H1 (cell line): ENCODE measurements at regions not wholly inside any gene's neighbourhood (a gene's known extent, or its start where the extent isn't known, plus 50 kb on each side); places are given as distances from the start of the nearest gene placed in this dataset.

Experiments
- CTCF ChIA-PET: fragments of 300-600 bp; sonication (Branson Sonifier 250); formaldehyde crosslinking; loops from one replicate; lab custom pipeline; 2021; ENCODE audit not compliant: partially characterized antibody; lab: Charles Lee
- POLR2A ChIA-PET: fragments of 300-600 bp; sonication (Branson Sonifier 250); formaldehyde crosslinking; loops from one replicate; lab custom pipeline; 2021; ENCODE audit warnings: inconsistent platforms; ENCODE audit not compliant: partially characterized antibody; lab: Charles Lee
- DNase-seq, 2 experiments: peaks; one replicate each; pipeline versions ENCODE4 v3.0.0 to v3.0.0-alpha.2; 2010 to 2022; ENCODE audit warnings: low spot score in 2 of 2, low read depth in 1 of 2, mixed read lengths in 1 of 2
- FAIRE-seq: peaks from 2 replicates; lab custom pipeline; 2011; peaks lifted over from hg19 to GRCh38; lab: Jason Lieb, UNC
- H2AFZ ChIP-seq: 2 replicates; pipeline ENCODE4 v1.8.1; 2012; ENCODE audit warnings: low read length, inconsistent platforms
- H2AK5ac ChIP-seq: 2 replicates; pipeline ENCODE4 v1.6.1; 2013; ENCODE audit warnings: low read depth, low read length
- H2BK120ac ChIP-seq: replicated peaks from 2 replicates; pipeline ENCODE3; 2013; ENCODE audit warnings: low read depth, low read length, inconsistent platforms
- H2BK12ac ChIP-seq: 2 replicates; pipeline ENCODE4 v1.6.1; 2013; ENCODE audit warnings: low read depth, low read length
- H2BK15ac ChIP-seq: 2 replicates; pipeline ENCODE4 v1.6.1; 2013; ENCODE audit warnings: low read length
- H2BK20ac ChIP-seq: 2 replicates; pipeline ENCODE4 v1.6.1; 2013; ENCODE audit warnings: low read length
- H2BK5ac ChIP-seq: 2 replicates; pipeline ENCODE4 v1.6.1; 2013; ENCODE audit warnings: low read depth, low read length
- H3K14ac ChIP-seq: 2 replicates; pipeline ENCODE4 v1.6.1; 2013; ENCODE audit warnings: inconsistent platforms; ENCODE audit not compliant: insufficient read length
- H3K18ac ChIP-seq: 2 replicates; pipeline ENCODE4 v1.6.1; 2013; ENCODE audit warnings: low read length; ENCODE audit errors: extremely low read depth
- H3K23ac ChIP-seq: 2 replicates; pipeline ENCODE4 v1.6.1; 2013; ENCODE audit warnings: inconsistent platforms; ENCODE audit not compliant: insufficient read length
- H3K23me2 ChIP-seq: 2 replicates; pipeline ENCODE4 v1.6.1; 2013; ENCODE audit warnings: low read depth, low read length
- H3K27ac ChIP-seq: 2 replicates; pipeline ENCODE4 v1.6.1; 2011; ENCODE audit warnings: low read depth, low read length, inconsistent platforms
- H3K27me3 ChIP-seq, 4 experiments: replicated peaks in 1 of 4; 1 replicate in 1 of 4; 2 replicates in 3 of 4; pipeline versions ENCODE4 v1.6.1 to v1.8.1; 2011 to 2013; ENCODE audit warnings: low read length in 3 of 4, mild to moderate bottlenecking in 3 of 4, inconsistent platforms in 2 of 4, mixed read lengths in 2 of 4, moderate library complexity in 1 of 4; ENCODE audit not compliant: control insufficient read depth in 3 of 4, insufficient read depth in 3 of 4; ENCODE audit errors: extremely low read depth in 1 of 4
- H3K36me3 ChIP-seq, 4 experiments: 2 replicates each; pipeline versions ENCODE4 v1.6.1 to v1.8.1; 2011 to 2013; ENCODE audit warnings: mild to moderate bottlenecking in 4 of 4, low read length in 3 of 4, moderate library complexity in 2 of 4, control low read depth in 1 of 4, inconsistent platforms in 1 of 4; ENCODE audit not compliant: insufficient read depth in 4 of 4, control insufficient read depth in 2 of 4
- H3K4ac ChIP-seq: replicated peaks from 2 replicates; pipeline ENCODE3; 2013; ENCODE audit warnings: low read length, low read depth, mixed read lengths, inconsistent platforms; ENCODE audit not compliant: insufficient read length
- H3K4me1 ChIP-seq, 4 experiments: replicated peaks in 1 of 4; 1 replicate in 1 of 4; 2 replicates in 3 of 4; pipeline versions ENCODE4 v1.6.1 to v1.8.1; 2011 to 2013; ENCODE audit warnings: low read length in 3 of 4, inconsistent platforms in 2 of 4, mixed read lengths in 1 of 4; ENCODE audit not compliant: insufficient read depth in 4 of 4, control insufficient read depth in 3 of 4
- H3K4me2 ChIP-seq, 2 experiments: 2 replicates each; pipeline versions ENCODE4 v1.6.1 to v1.8.1; 2011 to 2013; ENCODE audit warnings: low read depth in 2 of 2, low read length in 2 of 2, control low read depth in 1 of 2, inconsistent platforms in 1 of 2, mild to moderate bottlenecking in 1 of 2; ENCODE audit not compliant: insufficient read depth in 1 of 2
- H3K4me3 ChIP-seq, 4 experiments: fragments of 200-600, 300-600 bp in 1 of 4; sonication (generic), shearing (Covaris generic), sonication (Bioruptor Twin) in 1 of 4; 2 replicates each; pipeline versions ENCODE4 v1.5.1 to v1.8.1; 2011 to 2016; ENCODE audit warnings: low read length in 4 of 4, low read depth in 3 of 4, control low read depth in 2 of 4, inconsistent platforms in 2 of 4, mild to moderate bottlenecking in 2 of 4, mixed read lengths in 1 of 4, moderate library complexity in 1 of 4; ENCODE audit not compliant: insufficient read depth in 2 of 4; ENCODE audit errors: extremely low read depth in 1 of 4
- H3K56ac ChIP-seq: replicated peaks from 2 replicates; pipeline ENCODE3; 2013; ENCODE audit warnings: low read depth, mild to moderate bottlenecking, mixed read lengths, low read length, inconsistent platforms; ENCODE audit not compliant: insufficient read length
- H3K79me1 ChIP-seq: 2 replicates; pipeline ENCODE4 v1.6.1; 2013; ENCODE audit warnings: low read depth, low read length, control low read depth
- H3K79me2 ChIP-seq, 2 experiments: 2 replicates each; pipeline versions ENCODE4 v1.6.1 to v1.8.1; 2012 to 2013; ENCODE audit warnings: low read length in 2 of 2, mild to moderate bottlenecking in 2 of 2, inconsistent platforms in 1 of 2; ENCODE audit not compliant: insufficient read depth in 2 of 2, control insufficient read depth in 1 of 2
- H3K9ac ChIP-seq, 4 experiments: replicated peaks in 1 of 4; 1 replicate in 1 of 4; 2 replicates in 3 of 4; pipeline versions ENCODE4 v1.6.1 to v1.8.1; 2011 to 2013; ENCODE audit warnings: low read depth in 3 of 4, low read length in 3 of 4, control low read depth in 2 of 4, mild to moderate bottlenecking in 2 of 4, moderate library complexity in 2 of 4, inconsistent platforms in 1 of 4; ENCODE audit errors: extremely low read depth in 1 of 4
- H3K9me3 ChIP-seq, 2 experiments: 2 replicates each; pipeline versions ENCODE4 v1.6.1 to v1.8.1; 2012 to 2013; ENCODE audit warnings: mild to moderate bottlenecking in 2 of 2, moderate library complexity in 2 of 2, control low read depth in 1 of 2, inconsistent platforms in 1 of 2, low read depth in 1 of 2, low read length in 1 of 2, mixed read lengths in 1 of 2; ENCODE audit not compliant: insufficient read depth in 2 of 2
- H4K20me1 ChIP-seq, 2 experiments: replicated peaks in 1 of 2; 2 replicates each; pipeline versions ENCODE3 to v1.8.1; 2011 to 2013; ENCODE audit warnings: inconsistent platforms in 2 of 2, low read length in 2 of 2, mild to moderate bottlenecking in 1 of 2; ENCODE audit not compliant: insufficient read depth in 2 of 2, control insufficient read depth in 1 of 2
- H4K5ac ChIP-seq: 2 replicates; pipeline ENCODE4 v1.6.1; 2013; ENCODE audit warnings: low read length, low read depth, mixed read lengths, inconsistent platforms; ENCODE audit not compliant: insufficient read length
- H4K8ac ChIP-seq: 2 replicates; pipeline ENCODE4 v1.8.0; 2013; ENCODE audit warnings: mild to moderate bottlenecking, moderate library complexity, low read length, inconsistent platforms; ENCODE audit not compliant: insufficient read depth; ENCODE audit errors: extremely low read depth
- H4K91ac ChIP-seq: replicated peaks from 2 replicates; pipeline ENCODE3; 2013; ENCODE audit warnings: low read length, mixed read lengths, inconsistent platforms; ENCODE audit not compliant: insufficient read length
- CEBPB ChIP-seq: IDR thresholded peaks from 2 replicates; pipeline ENCODE4 v1.6.1; 2012; ENCODE audit warnings: low read depth, low read length
- EP300 ChIP-seq, 2 experiments: IDR thresholded peaks; 1 replicate in 1 of 2; 2 replicates in 1 of 2; pipeline ENCODE4 v1.6.1; 2011 to 2012; ENCODE audit warnings: low read depth in 2 of 2, low read length in 2 of 2, mild to moderate bottlenecking in 2 of 2, borderline replicate concordance in 1 of 2, inconsistent platforms in 1 of 2, moderate library complexity in 1 of 2
- GABPA ChIP-seq: IDR thresholded peaks from 2 replicates; pipeline ENCODE4 v1.6.1; 2011; ENCODE audit warnings: mild to moderate bottlenecking, low read length, moderate library complexity, borderline replicate concordance; ENCODE audit not compliant: insufficient read depth
- KDM4A ChIP-seq: IDR thresholded peaks from one replicate; pipeline ENCODE4 v1.7.1; 2012; ENCODE audit warnings: low read depth, mild to moderate bottlenecking, moderate library complexity, low read length, inconsistent platforms; ENCODE audit not compliant: severe bottlenecking
- KDM5A ChIP-seq: fragments of 200-600 bp; IDR thresholded peaks from 2 replicates; pipeline ENCODE4 v1.7.1; 2012; ENCODE audit warnings: mild to moderate bottlenecking, low read length, inconsistent platforms, mixed read lengths
- NRF1 ChIP-seq: IDR thresholded peaks from 2 replicates; pipeline ENCODE4 v1.6.1; 2011; ENCODE audit warnings: mild to moderate bottlenecking, low read depth, low read length, improper control_type of control experiment
- POLR2AphosphoS5 ChIP-seq: IDR thresholded peaks from 2 replicates; pipeline ENCODE4 v1.6.1; 2011; ENCODE audit warnings: low read depth, low read length
- POU5F1 ChIP-seq: IDR thresholded peaks from 2 replicates; pipeline ENCODE4 v1.6.1; 2011; ENCODE audit warnings: low read depth, mild to moderate bottlenecking, low read length, moderate library complexity
- RNF2 ChIP-seq: fragments of 200-900, 300-1000 bp; sonication (generic); IDR thresholded peaks from 2 replicates; pipeline ENCODE4 v1.7.1; 2016; ENCODE audit warnings: borderline replicate concordance, low read depth, mild to moderate bottlenecking, antibody characterized with exemption, low read length; ENCODE audit not compliant: poor library complexity, severe bottlenecking; ENCODE audit errors: missing control alignments
- SRF ChIP-seq: IDR thresholded peaks from 2 replicates; pipeline ENCODE4 v1.6.1; 2011; ENCODE audit warnings: mild to moderate bottlenecking, low read depth, low read length, moderate library complexity
- TAF7 ChIP-seq: optimal IDR thresholded peaks from 2 replicates; pipeline ENCODE3; 2011; ENCODE audit warnings: low read depth, mild to moderate bottlenecking, inconsistent platforms, low read length, moderate library complexity, borderline replicate concordance
- WGBS, 2 experiments: shearing (Covaris generic) in 1 of 2; methylation state at CpG; one replicate each; pipeline versions ENCODE4 v1.1.6 to v1.1.7; 2013 to 2015; ENCODE audit warnings: low lambda C conversion rate in 2 of 2, mixed read lengths in 2 of 2, inconsistent platforms in 1 of 2, low coverage in 1 of 2, missing lambda C conversion rate in 1 of 2; ENCODE audit not compliant: insufficient replicate concordance in 2 of 2, insufficient coverage in 1 of 2, insufficient read length in 1 of 2; ENCODE audit errors: extremely low coverage in 1 of 2, missing lambda C conversion rate in 1 of 2; 5-methylcytosine and 5-hydroxymethylcytosine counted together

DNA sequence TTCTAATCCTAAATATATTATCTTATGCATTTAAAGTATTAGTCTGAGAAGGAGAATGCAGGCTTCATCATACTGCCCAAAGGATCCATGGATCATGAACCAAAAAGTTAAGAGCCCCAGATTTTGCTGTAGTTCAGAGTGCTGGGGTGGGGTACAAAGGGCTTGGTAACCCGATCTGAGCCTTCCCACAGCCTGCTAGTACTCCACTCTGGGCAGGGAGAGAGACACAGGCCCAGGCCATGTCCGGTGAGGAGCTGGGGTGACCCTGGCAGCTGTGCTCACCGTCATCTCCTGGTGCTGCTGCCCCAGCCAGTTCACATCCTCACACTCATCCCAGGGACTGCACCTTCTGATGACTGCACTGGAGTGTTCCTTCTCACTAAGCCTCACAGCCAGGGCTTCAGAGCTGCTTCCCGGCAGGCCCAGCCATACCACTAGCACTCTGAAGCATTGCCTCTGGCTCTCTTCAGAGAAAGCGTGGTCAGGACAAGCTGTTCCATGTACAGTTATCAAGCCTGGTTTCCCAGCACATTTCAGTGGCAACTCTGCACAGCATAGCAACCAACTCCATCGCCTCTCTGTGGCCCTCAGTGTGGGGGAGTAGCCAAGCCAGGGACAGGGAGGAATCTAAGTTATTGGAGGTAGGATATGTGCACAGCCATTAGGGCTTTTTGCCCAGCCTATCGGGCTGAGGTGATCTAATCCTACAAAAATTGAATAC lies 189.0 kb upstream of the CTAGE1 start:
- Histone ChIP-seq H4K91ac (no peak overlapping the region), H2BK20ac (no peak overlapping the region), H3K27me3 (no peaks in the 10 kb centered on the region), H3K79me1 (no peaks in the 10 kb centered on the region), H2BK5ac (no peak overlapping the region), H3K56ac (no peak overlapping the region), H3K18ac (peak overlapping the region; percentile 44; the same call in 1 of the 2 replicates), H3K9ac (no peak overlapping the region), H2AK5ac (no peak overlapping the region), H3K4me1 (peaks cover 0 to 6% (median 2%) of the 10 kb centered on the region in 4 experiments; a peak in 4 of 7 replicates), H3K14ac (peak overlapping the region; percentile 14), H3K36me3 (no peaks in the 10 kb centered on the region), H3K4me2 (no peak overlapping the region), H2BK120ac (no peak overlapping the region), H4K5ac (no peak overlapping the region), H3K23ac (no peak overlapping the region), H3K4ac (no peak overlapping the region), H2AFZ (peak overlapping the region; percentile 89), H3K23me2 (no peaks in the 10 kb centered on the region), H2BK12ac (no peak overlapping the region; the same call in 1 of the 2 replicates), H4K8ac (no peak overlapping the region), H2BK15ac (no peak overlapping the region; the same call in 1 of the 2 replicates), H3K27ac (no peak overlapping the region), H3K79me2 (no peaks in the 10 kb centered on the region), H4K20me1 (no peaks in the 10 kb centered on the region), H3K9me3 (no peaks in the 10 kb centered on the region), H3K4me3 (no peak overlapping the region)
- POLR2A ChIA-PET: no interaction called here
- WGBS, 2 experiments: 82% methylated on average over 7 of the region's 7 CpGs; no CpG with 5 or more reads in 1 of the 2 experiments
- TF ChIP-seq NRF1: no peak
- no peak for TF ChIP-seq SRF
- no peak for TF ChIP-seq EP300 (IDR thresholded peaks at IDR 0.05; ENCODE audit: borderline replicate concordance in 1 of 2, low read depth in 2 of 2, low read length in 2 of 2)
- no peak for TF ChIP-seq GABPA
- TF ChIP-seq POLR2AphosphoS5: no peak
- TF ChIP-seq TAF7: no peak
- no peak for TF ChIP-seq RNF2
- no peak for TF ChIP-seq POU5F1
- no peak for TF ChIP-seq KDM5A
- TF ChIP-seq CEBPB: no peak
- TF ChIP-seq KDM4A: no peak
- no peak for FAIRE-seq
- CTCF ChIA-PET: interaction anchor here (0.5 kb wide), 1 partner anchor 617 kb away, joined by 4 read pairs; no protein-coding TSS in a partner anchor
- no peak for DNase-seq
